ENCODE measurements at regions not wholly inside any gene's neighbourhood (a gene's known extent, or its start where the extent isn't known, plus 50 kb on each side); places are given as distances from the start of the nearest gene placed in this dataset.
"Not testable (repeated sequence)": the region's sequence is repeated elsewhere in the genome, so short reads cannot be mapped to it uniquely, and the experiment has no call there.

DNA sequence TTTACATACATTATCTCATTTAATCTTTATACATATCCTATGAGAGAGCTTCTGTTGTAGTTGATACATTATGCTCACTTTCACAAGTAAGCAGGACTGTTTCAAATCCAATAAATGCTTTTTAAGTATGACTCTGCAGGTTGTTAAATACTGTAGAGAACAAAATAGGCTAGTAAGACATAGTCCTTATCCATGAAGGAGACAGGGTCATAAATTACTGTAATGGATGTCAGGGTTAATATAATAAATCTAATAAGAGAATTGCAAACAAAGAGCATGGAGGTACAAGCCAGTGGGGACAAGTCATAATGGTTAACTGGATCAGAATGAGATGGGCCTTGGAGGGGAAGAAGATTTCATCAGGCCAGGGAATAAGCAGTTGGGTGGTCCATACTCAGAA is 303.8 kb upstream of the RGS6 start:
- Histone ChIP-seq H4K20me1 (ENCODE audit: insufficient read depth, low read length) (no peaks in the 10 kb centered on the region), H3K4me1 (ENCODE audit: insufficient read depth, low read length) (peaks cover 4% of the 10 kb centered on the region), H3K4me2 (ENCODE audit: low read length) (no peak overlapping the region), H3K27me3 (ENCODE audit: insufficient read depth, low read length) (no peaks in the 10 kb centered on the region), H3K27ac (ENCODE audit: low read depth, low read length) (no peak overlapping the region), H2AFZ (ENCODE audit: low read depth, low read length) (no peak overlapping the region), H3K36me3 (ENCODE audit: insufficient read depth, low read length) (peaks cover 5% of the 10 kb centered on the region), H3K79me2 (ENCODE audit: insufficient read depth, low read length) (no peaks in the 10 kb centered on the region), H3K9me3 (ENCODE audit: insufficient read depth, low read depth, low read length) (no peaks in the 10 kb centered on the region), H3K4me3 (ENCODE audit: insufficient read depth, low read depth, low read length) (no peak overlapping the region), H3K9ac (ENCODE audit: low read length) (no peak overlapping the region)
- TF ChIP-seq EZH2 (IDR thresholded peaks at IDR 0.05; ENCODE audit: insufficient read depth, low read length) = no peak
- TF ChIP-seq, protein P1, sequence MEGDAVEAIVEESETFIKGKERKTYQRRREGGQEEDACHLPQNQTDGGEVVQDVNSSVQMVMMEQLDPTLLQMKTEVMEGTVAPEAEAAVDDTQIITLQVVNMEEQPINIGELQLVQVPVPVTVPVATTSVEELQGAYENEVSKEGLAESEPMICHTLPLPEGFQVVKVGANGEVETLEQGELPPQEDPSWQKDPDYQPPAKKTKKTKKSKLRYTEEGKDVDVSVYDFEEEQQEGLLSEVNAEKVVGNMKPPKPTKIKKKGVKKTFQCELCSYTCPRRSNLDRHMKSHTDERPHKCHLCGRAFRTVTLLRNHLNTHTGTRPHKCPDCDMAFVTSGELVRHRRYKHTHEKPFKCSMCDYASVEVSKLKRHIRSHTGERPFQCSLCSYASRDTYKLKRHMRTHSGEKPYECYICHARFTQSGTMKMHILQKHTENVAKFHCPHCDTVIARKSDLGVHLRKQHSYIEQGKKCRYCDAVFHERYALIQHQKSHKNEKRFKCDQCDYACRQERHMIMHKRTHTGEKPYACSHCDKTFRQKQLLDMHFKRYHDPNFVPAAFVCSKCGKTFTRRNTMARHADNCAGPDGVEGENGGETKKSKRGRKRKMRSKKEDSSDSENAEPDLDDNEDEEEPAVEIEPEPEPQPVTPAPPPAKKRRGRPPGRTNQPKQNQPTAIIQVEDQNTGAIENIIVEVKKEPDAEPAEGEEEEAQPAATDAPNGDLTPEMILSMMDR (IDR thresholded peaks at IDR 0.05; ENCODE audit: insufficient read depth, low read depth, low read length) = no peak
- DNase-seq (ENCODE audit: low read depth) = no peak
- H3K27me3 Mint-ChIP-seq (ENCODE audit: low read depth, unreplicated experiment) = no peaks in the 10 kb centered on the region
- no peak for FAIRE-seq
- no peaks in the 10 kb centered on the region for H3K4me1 Mint-ChIP-seq (ENCODE audit: low read depth, unreplicated experiment)
- no peaks in the 10 kb centered on the region for H3K9me3 Mint-ChIP-seq (ENCODE audit: unreplicated experiment)
- peaks cover 5% of the 10 kb centered on the region for H3K36me3 Mint-ChIP-seq (ENCODE audit: low read depth, unreplicated experiment)
- no peak overlapping the region for H3K4me3 Mint-ChIP-seq (ENCODE audit: unreplicated experiment)
- no peak overlapping the region for H3K27ac Mint-ChIP-seq (ENCODE audit: unreplicated experiment)

DNA sequence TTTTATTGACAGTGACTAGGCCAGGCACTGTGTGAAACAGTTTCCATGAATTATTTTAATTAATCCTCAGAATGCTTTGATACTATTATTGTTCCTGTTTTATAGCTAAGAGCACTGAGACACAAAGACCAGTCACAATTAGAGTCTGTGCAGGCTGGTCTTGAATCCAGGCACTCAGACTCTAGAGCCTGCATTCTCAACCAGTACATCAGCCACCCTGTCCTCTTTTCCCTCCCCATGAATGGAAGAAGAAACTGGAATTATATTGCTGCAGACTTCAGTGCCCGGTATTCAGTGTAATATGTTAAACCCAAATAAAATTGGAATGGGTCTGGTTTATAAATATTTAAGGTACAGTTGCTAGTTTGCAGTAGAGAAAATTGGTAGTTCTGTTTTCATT is 303.0 kb upstream of the RGS6 start:
- Mint-ChIP-seq H3K9me3 (ENCODE audit: unreplicated experiment) (peaks cover 4% of the 10 kb centered on the region), H3K4me1 (ENCODE audit: low read depth, unreplicated experiment) (no peaks in the 10 kb centered on the region), H3K27ac (ENCODE audit: unreplicated experiment) (no peak overlapping the region), H3K36me3 (ENCODE audit: low read depth, unreplicated experiment) (peaks cover 10% of the 10 kb centered on the region), H3K4me3 (ENCODE audit: unreplicated experiment) (no peak overlapping the region), H3K27me3 (ENCODE audit: low read depth, unreplicated experiment) (no peaks in the 10 kb centered on the region)
- Histone ChIP-seq H3K9me3 (ENCODE audit: insufficient read depth, low read depth, low read length) (no peaks in the 10 kb centered on the region), H4K20me1 (ENCODE audit: insufficient read depth, low read length) (no peaks in the 10 kb centered on the region), H3K27me3 (ENCODE audit: insufficient read depth, low read length) (no peaks in the 10 kb centered on the region), H3K4me1 (ENCODE audit: insufficient read depth, low read length) (peaks cover 4% of the 10 kb centered on the region), H2AFZ (ENCODE audit: low read depth, low read length) (no peak overlapping the region), H3K4me2 (ENCODE audit: low read length) (peak overlapping the region; percentile 6), H3K36me3 (ENCODE audit: insufficient read depth, low read length) (no peaks in the 10 kb centered on the region), H3K27ac (ENCODE audit: low read depth, low read length) (no peak overlapping the region), H3K79me2 (ENCODE audit: insufficient read depth, low read length) (no peaks in the 10 kb centered on the region), H3K9ac (ENCODE audit: low read length) (no peak overlapping the region), H3K4me3 (ENCODE audit: insufficient read depth, low read depth, low read length) (no peak overlapping the region)
- FAIRE-seq = no peak
- DNase-seq (ENCODE audit: low read depth) = no peak
- TF ChIP-seq EZH2 (IDR thresholded peaks at IDR 0.05; ENCODE audit: insufficient read depth, low read length) = no peak
- TF ChIP-seq, protein P1 (IDR thresholded peaks at IDR 0.05; ENCODE audit: insufficient read depth, low read depth, low read length) = no peak

DNA sequence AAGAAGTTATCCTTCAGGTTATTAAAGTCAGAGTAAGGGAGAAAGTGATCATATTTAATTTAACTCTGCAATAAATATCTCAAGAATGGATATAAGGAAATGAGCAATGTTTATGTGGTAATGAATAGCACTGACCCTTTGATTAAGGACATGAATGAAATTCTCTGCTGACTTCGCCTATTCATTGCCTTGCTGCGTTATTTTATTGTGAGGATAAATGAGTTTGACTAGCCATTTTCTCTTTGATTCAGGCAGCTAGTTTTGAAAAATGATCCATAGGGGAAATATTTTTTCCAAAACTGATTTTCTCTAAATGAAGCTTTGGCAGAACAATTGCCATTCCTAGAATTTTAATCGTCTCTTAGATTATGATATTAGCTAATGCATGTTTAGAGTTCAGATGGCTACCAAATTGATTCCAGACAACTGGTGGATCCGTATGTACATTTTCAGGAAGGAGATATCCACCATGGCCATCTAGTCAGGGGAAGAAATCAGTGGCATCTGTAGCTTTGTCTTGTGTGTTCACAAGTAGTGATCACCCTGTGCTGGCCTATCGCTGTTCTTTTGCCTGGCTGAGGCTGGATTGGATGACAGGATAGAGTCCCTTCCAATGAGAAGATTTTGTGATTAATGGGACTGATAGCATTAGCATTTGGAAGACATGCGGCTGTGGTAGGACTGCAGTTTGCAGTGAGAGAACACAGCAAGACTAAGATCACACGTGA is 302.3 kb upstream of the RGS6 start:
- Mint-ChIP-seq H3K36me3 (ENCODE audit: low read depth, unreplicated experiment) (peaks cover 10% of the 10 kb centered on the region), H3K4me3 (ENCODE audit: unreplicated experiment) (no peak overlapping the region), H3K9me3 (ENCODE audit: unreplicated experiment) (peaks cover 4% of the 10 kb centered on the region), H3K4me1 (ENCODE audit: low read depth, unreplicated experiment) (no peaks in the 10 kb centered on the region), H3K27me3 (ENCODE audit: low read depth, unreplicated experiment) (no peaks in the 10 kb centered on the region), H3K27ac (ENCODE audit: unreplicated experiment) (no peak overlapping the region)
- Histone ChIP-seq H3K4me3 (ENCODE audit: insufficient read depth, low read depth, low read length) (no peak overlapping the region), H3K79me2 (ENCODE audit: insufficient read depth, low read length) (no peaks in the 10 kb centered on the region), H3K4me1 (ENCODE audit: insufficient read depth, low read length) (peaks cover 4% of the 10 kb centered on the region), H3K27me3 (ENCODE audit: insufficient read depth, low read length) (no peaks in the 10 kb centered on the region), H3K9me3 (ENCODE audit: insufficient read depth, low read depth, low read length) (no peaks in the 10 kb centered on the region), H3K36me3 (ENCODE audit: insufficient read depth, low read length) (no peaks in the 10 kb centered on the region), H3K9ac (ENCODE audit: low read length) (no peak overlapping the region), H4K20me1 (ENCODE audit: insufficient read depth, low read length) (no peaks in the 10 kb centered on the region), H3K27ac (ENCODE audit: low read depth, low read length) (no peak overlapping the region), H3K4me2 (ENCODE audit: low read length) (peak overlapping the region; percentile 6), H2AFZ (ENCODE audit: low read depth, low read length) (no peak overlapping the region)
- no peak for TF ChIP-seq EZH2 (IDR thresholded peaks at IDR 0.05; ENCODE audit: insufficient read depth, low read length)
- TF ChIP-seq, protein P1 (IDR thresholded peaks at IDR 0.05; ENCODE audit: insufficient read depth, low read depth, low read length) = no peak
- DNase-seq (ENCODE audit: low read depth) (no peak), FAIRE-seq (peak; percentile 52)

DNA sequence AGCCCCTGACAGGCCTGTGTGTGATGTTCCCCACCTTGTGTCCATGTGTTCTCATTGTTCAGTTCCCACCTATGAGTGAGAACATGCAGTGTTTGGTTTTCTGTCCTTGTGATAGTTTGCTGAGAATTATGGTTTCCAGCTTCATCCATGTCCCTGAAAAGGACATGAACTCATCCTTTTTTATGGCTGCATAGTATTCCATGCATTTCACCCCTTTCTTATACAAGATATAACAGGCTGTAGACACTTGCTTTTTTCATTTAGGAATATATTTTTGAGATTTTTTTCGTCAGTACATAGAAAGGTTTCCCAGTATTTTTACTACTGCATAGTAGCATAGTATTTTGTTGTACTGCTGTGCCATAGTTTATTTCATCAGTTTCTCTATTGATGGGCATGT is 301.2 kb upstream of the RGS6 start:
- not testable (repeated sequence) for H3K27me3 Mint-ChIP-seq (ENCODE audit: low read depth, unreplicated experiment); H3K27ac ChIP-seq (ENCODE audit: low read depth, low read length); H4K20me1 ChIP-seq (ENCODE audit: insufficient read depth, low read length); H3K4me3 Mint-ChIP-seq (ENCODE audit: unreplicated experiment); DNase-seq (ENCODE audit: low read depth); H3K4me3 ChIP-seq (ENCODE audit: insufficient read depth, low read depth, low read length); H3K27me3 ChIP-seq (ENCODE audit: insufficient read depth, low read length); H3K36me3 Mint-ChIP-seq (ENCODE audit: low read depth, unreplicated experiment); H3K4me2 ChIP-seq (ENCODE audit: low read length); H3K9ac ChIP-seq (ENCODE audit: low read length); H2AFZ ChIP-seq (ENCODE audit: low read depth, low read length); H3K9me3 Mint-ChIP-seq (ENCODE audit: unreplicated experiment); H3K4me1 ChIP-seq (ENCODE audit: insufficient read depth, low read length); H3K36me3 ChIP-seq (ENCODE audit: insufficient read depth, low read length); H3K27ac Mint-ChIP-seq (ENCODE audit: unreplicated experiment); H3K79me2 ChIP-seq (ENCODE audit: insufficient read depth, low read length); H3K9me3 ChIP-seq (ENCODE audit: insufficient read depth, low read depth, low read length); H3K4me1 Mint-ChIP-seq (ENCODE audit: low read depth, unreplicated experiment)
- peak; percentile 17 for FAIRE-seq
